DOHH2 (cell line): ENCODE measurements at regions not wholly inside any gene's neighbourhood (a gene's known extent, or its start where the extent isn't known, plus 50 kb on each side); places are given as distances from the start of the nearest gene placed in this dataset.

ENCODE experiments used
- CTCF ChIP-seq: fragments of 200-600 bp; sonication (generic); IDR thresholded peaks from one replicate; pipeline ENCODE4 v1.5.1; 2014; ENCODE audit warnings: antibody characterized with exemption, mild to moderate bottlenecking, low read depth, low read length; ENCODE audit not compliant: poor library complexity, severe bottlenecking
- EZH2phosphoT487 ChIP-seq: fragments of 200-600 bp; sonication (generic); IDR thresholded peaks from 2 replicates; pipeline ENCODE4 v1.6.1; 2017; ENCODE audit warnings: borderline replicate concordance, mild to moderate bottlenecking, antibody characterized with exemption, low read length, moderate library complexity, mixed read lengths

GRCh38 chr17:13978478-13978877 lies 90.8 kb upstream of the COX10 start:
- TF ChIP-seq CTCF (no peak), EZH2phosphoT487 (no peak)
